ENCODE measurements at regions not wholly inside any gene's neighbourhood (a gene's known extent, or its start where the extent isn't known, plus 50 kb on each side); places are given as distances from the start of the nearest gene placed in this dataset.

GRCh38 chr2:223269386-223269785 lies 217.4 kb downstream of the KCNE4 start:
- 58 to 86% methylated on average over 1 of the region's 1 CpG for WGBS, 2 donors
- intact Hi-C loops (cut with DNase I), result no loop called here
- Histone ChIP-seq H3K36me3 (no peaks in the 10 kb centered on the region), H3K9me3 (no peaks in the 10 kb centered on the region), H3K4me3 (no peak overlapping the region), H3K27ac (no peak overlapping the region), H3K27me3 (no peaks in the 10 kb centered on the region), H3K4me1 (no peaks in the 10 kb centered on the region)
- TF ChIP-seq, protein P1, sequence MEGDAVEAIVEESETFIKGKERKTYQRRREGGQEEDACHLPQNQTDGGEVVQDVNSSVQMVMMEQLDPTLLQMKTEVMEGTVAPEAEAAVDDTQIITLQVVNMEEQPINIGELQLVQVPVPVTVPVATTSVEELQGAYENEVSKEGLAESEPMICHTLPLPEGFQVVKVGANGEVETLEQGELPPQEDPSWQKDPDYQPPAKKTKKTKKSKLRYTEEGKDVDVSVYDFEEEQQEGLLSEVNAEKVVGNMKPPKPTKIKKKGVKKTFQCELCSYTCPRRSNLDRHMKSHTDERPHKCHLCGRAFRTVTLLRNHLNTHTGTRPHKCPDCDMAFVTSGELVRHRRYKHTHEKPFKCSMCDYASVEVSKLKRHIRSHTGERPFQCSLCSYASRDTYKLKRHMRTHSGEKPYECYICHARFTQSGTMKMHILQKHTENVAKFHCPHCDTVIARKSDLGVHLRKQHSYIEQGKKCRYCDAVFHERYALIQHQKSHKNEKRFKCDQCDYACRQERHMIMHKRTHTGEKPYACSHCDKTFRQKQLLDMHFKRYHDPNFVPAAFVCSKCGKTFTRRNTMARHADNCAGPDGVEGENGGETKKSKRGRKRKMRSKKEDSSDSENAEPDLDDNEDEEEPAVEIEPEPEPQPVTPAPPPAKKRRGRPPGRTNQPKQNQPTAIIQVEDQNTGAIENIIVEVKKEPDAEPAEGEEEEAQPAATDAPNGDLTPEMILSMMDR (IDR thresholded peaks at IDR 0.05), result no peak
- TF ChIP-seq POLR2A (IDR thresholded peaks at IDR 0.05), result no peak
- DNase-seq, result no peak

DNA sequence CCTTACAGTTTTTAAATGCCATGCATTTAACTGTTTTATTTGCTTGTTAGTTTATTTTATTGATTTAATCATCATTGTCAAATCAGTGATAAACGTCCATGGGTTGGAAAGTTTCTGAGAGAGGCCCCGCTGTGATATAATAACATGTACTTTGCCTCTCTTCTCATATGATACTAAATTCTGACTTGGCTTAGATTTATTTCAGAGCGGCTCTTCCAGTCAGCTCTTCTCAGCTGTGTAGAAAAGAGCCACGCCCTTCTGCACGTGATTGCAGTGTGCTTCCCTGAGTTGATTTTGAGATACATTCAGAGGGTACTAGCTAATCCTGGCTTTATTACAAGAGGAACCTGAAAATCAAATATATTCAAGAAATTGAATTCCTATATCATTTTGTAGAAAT lies 218.6 kb downstream of the KCNE4 start:
- Histone ChIP-seq H3K4me3 (no peak overlapping the region), H3K36me3 (no peaks in the 10 kb centered on the region), H3K27ac (no peak overlapping the region), H3K9me3 (no peaks in the 10 kb centered on the region), H3K4me1 (no peaks in the 10 kb centered on the region), H3K27me3 (no peaks in the 10 kb centered on the region)
- no peak for DNase-seq
- 45 to 67% methylated on average over 5 of the region's 5 CpGs for WGBS, 2 donors
- TF ChIP-seq, protein P1 (IDR thresholded peaks at IDR 0.05), result no peak
- TF ChIP-seq POLR2A (IDR thresholded peaks at IDR 0.05), result no peak
- intact Hi-C loops (cut with DNase I), result no loop called here

- intact Hi-C loops (cut with DNase I), result no loop called here
- Histone ChIP-seq H3K4me1 (no peaks in the 10 kb centered on the region), H3K27ac (no peak overlapping the region), H3K9me3 (no peaks in the 10 kb centered on the region), H3K4me3 (no peak overlapping the region), H3K27me3 (no peaks in the 10 kb centered on the region), H3K36me3 (no peaks in the 10 kb centered on the region)
- DNase-seq, result no peak
- TF ChIP-seq, protein P1 (IDR thresholded peaks at IDR 0.05), result no peak
- TF ChIP-seq POLR2A (IDR thresholded peaks at IDR 0.05), result no peak
These were observed 222.0 kb downstream of the KCNE4 start for GRCh38 chr2:223273995-223274394.

GRCh38 chr2:223282221-223282620 lies 230.2 kb downstream of the KCNE4 start:
- Histone ChIP-seq H3K4me1 (no peaks in the 10 kb centered on the region), H3K36me3 (no peaks in the 10 kb centered on the region), H3K27ac (no peak overlapping the region), H3K27me3 (no peaks in the 10 kb centered on the region), H3K9me3 (no peaks in the 10 kb centered on the region), H3K4me3 (no peak overlapping the region)
- TF ChIP-seq, protein P1 (IDR thresholded peaks at IDR 0.05), result no peak
- no peak for TF ChIP-seq POLR2A (IDR thresholded peaks at IDR 0.05)
- intact Hi-C loops (cut with DNase I), result no loop called here
- no peak for DNase-seq

DNA sequence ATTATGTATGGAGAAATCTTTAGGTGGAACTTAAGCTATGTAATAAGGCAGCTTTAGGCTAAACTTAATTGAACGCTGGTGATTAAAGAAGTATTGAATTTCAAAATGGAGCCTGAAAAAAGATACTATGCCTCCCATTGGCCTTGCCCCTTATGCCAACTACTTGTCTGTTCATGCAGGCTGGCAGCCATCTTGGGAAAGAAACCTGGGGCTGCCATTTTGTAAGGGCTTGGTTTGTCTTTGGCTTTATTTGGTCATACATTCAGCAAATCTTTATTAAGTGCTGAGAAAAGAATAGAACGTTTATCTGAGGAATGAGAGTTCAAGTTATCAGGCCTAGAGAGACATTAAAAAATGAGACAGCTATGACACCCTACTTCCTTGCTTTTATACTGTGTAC lies 231.3 kb downstream of the KCNE4 start:
- H3K9me3 ChIP-seq, result no peaks in the 10 kb centered on the region
- TF ChIP-seq, protein P1 (IDR thresholded peaks at IDR 0.05), result no peak
- TF ChIP-seq POLR2A (IDR thresholded peaks at IDR 0.05), result no peak
- WGBS, 2 donors, result 47 to 56% methylated on average over 2 of the region's 2 CpGs
- H3K36me3 ChIP-seq, result no peaks in the 10 kb centered on the region
- no peak overlapping the region for H3K4me3 ChIP-seq
- no peaks in the 10 kb centered on the region for H3K27me3 ChIP-seq
- no peaks in the 10 kb centered on the region for H3K4me1 ChIP-seq
- DNase-seq, result no peak
- intact Hi-C loops (cut with DNase I), result no loop called here
- no peak overlapping the region for H3K27ac ChIP-seq
